ENCODE measurements at regions not wholly inside any gene's neighbourhood (a gene's known extent, or its start where the extent isn't known, plus 50 kb on each side); places are given as distances from the start of the nearest gene placed in this dataset.

DNA sequence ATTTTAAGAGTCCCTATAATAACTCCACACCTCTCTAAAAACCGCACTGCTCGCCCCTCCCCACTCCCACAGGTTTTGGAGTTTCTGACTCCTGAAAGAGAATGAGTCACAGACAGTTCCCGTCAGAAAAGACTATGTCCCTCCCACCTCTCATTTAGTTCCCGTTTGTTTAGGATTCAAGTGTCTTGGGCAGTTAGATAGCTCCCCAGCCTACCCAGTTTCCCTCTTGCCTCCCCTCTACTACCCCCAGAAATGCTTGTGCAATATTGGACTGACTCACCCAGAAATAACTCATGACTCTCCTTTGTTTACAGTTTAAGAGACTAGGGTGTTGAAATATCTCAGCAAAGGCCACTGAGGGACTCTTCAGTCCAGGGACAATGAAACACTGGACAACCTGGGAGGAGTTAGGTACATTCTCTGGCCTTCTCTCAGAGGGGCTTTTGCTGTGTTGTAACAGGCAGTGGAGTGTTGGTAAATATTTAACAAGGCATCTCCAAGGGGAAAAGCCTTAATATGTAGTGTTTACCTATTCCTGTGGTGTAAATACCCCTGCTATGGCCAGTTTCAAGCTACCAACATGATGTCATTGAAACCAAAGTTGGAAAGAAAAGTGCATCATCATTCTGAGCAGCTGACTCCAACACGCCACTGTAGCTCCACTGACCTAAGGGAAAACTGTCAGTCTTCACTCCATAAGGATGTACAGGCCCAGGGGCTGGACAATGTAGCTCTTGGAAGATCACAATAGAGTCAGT, 96.1 kb upstream of the CHD2 start (continued):
- TF ChIP-seq, protein P1, sequence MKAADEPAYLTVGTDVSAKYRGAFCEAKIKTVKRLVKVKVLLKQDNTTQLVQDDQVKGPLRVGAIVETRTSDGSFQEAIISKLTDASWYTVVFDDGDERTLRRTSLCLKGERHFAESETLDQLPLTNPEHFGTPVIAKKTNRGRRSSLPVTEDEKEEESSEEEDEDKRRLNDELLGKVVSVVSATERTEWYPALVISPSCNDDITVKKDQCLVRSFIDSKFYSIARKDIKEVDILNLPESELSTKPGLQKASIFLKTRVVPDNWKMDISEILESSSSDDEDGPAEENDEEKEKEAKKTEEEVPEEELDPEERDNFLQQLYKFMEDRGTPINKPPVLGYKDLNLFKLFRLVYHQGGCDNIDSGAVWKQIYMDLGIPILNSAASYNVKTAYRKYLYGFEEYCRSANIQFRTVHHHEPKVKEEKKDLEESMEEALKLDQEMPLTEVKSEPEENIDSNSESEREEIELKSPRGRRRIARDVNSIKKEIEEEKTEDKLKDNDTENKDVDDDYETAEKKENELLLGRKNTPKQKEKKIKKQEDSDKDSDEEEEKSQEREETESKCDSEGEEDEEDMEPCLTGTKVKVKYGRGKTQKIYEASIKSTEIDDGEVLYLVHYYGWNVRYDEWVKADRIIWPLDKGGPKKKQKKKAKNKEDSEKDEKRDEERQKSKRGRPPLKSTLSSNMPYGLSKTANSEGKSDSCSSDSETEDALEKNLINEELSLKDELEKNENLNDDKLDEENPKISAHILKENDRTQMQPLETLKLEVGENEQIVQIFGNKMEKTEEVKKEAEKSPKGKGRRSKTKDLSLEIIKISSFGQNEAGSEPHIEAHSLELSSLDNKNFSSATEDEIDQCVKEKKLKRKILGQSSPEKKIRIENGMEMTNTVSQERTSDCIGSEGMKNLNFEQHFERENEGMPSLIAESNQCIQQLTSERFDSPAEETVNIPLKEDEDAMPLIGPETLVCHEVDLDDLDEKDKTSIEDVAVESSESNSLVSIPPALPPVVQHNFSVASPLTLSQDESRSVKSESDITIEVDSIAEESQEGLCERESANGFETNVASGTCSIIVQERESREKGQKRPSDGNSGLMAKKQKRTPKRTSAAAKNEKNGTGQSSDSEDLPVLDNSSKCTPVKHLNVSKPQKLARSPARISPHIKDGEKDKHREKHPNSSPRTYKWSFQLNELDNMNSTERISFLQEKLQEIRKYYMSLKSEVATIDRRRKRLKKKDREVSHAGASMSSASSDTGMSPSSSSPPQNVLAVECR (CRISPR knock-in tag; IDR thresholded peaks at IDR 0.05; ENCODE audit: borderline replicate concordance): peak; percentile 60; the same call in 1 of the 2 replicates
- TF ChIP-seq KDM4B (CRISPR knock-in tag; IDR thresholded peaks at IDR 0.05) (peak; percentile 65), ZNF790 (CRISPR knock-in tag; IDR thresholded peaks at IDR 0.05; ENCODE audit: borderline replicate concordance) (peak; percentile 51; the same call in 1 of the 2 replicates), NFIB (CRISPR knock-in tag; IDR thresholded peaks at IDR 0.05; ENCODE audit: borderline replicate concordance) (no peak), ZNF180 (CRISPR knock-in tag; IDR thresholded peaks at IDR 0.05; ENCODE audit: borderline replicate concordance, low read depth) (no peak; the same call in 1 of the 2 replicates), SMAD3 (CRISPR knock-in tag; IDR thresholded peaks at IDR 0.05) (peak; percentile 94), AGO1 (IDR thresholded peaks at IDR 0.05; ENCODE audit: low read depth, low read length, poor library complexity, severe bottlenecking) (no peak), ZNF160 (CRISPR knock-in tag; IDR thresholded peaks at IDR 0.05) (peak; percentile 39), ZNF484 (CRISPR knock-in tag; IDR thresholded peaks at IDR 0.05; ENCODE audit: borderline replicate concordance, low read depth) (no peak), NFE2L2 (IDR thresholded peaks at IDR 0.05; ENCODE audit: low read length) (peak; percentile 92), MED13 (CRISPR knock-in tag; IDR thresholded peaks at IDR 0.05) (peak; percentile 93; the same call in 1 of the 2 replicates), GABPB1 (CRISPR knock-in tag; IDR thresholded peaks at IDR 0.05) (0 out of 2 replicates have a peak, but pooled peaks have one; percentile 36), ZSCAN20 (CRISPR knock-in tag; IDR thresholded peaks at IDR 0.05; ENCODE audit: borderline replicate concordance) (no peak), PPARG (CRISPR knock-in tag; conservative IDR thresholded peaks at IDR 0.05) (peak; percentile 91), ZKSCAN5 (CRISPR knock-in tag; IDR thresholded peaks at IDR 0.05) (no peak), CHD2 (IDR thresholded peaks at IDR 0.05; ENCODE audit: low read depth, low read length) (peak; percentile 36; the same call in 1 of the 2 replicates), ZNF879 (CRISPR knock-in tag; IDR thresholded peaks at IDR 0.05) (no peak), RARA (CRISPR knock-in tag; IDR thresholded peaks at IDR 0.05) (peak; percentile 87), ZNF205 (CRISPR knock-in tag; IDR thresholded peaks at IDR 0.05) (peak; percentile 60; the same call in 1 of the 2 replicates), JUND (CRISPR knock-in tag; IDR thresholded peaks at IDR 0.05) (peak; percentile 99), ZBTB3 (CRISPR knock-in tag; IDR thresholded peaks at IDR 0.05; ENCODE audit: borderline replicate concordance, low read depth) (0 out of 2 replicates have a peak, but pooled peaks have one; percentile 87), SOX5 (CRISPR knock-in tag; IDR thresholded peaks at IDR 0.05; ENCODE audit: borderline replicate concordance) (peak; percentile 98), TGIF2 (CRISPR knock-in tag; IDR thresholded peaks at IDR 0.05) (peak; percentile 59), TRIM24 (CRISPR knock-in tag; IDR thresholded peaks at IDR 0.05) (peak; percentile 92)
- TF ChIP-seq, protein P2, sequence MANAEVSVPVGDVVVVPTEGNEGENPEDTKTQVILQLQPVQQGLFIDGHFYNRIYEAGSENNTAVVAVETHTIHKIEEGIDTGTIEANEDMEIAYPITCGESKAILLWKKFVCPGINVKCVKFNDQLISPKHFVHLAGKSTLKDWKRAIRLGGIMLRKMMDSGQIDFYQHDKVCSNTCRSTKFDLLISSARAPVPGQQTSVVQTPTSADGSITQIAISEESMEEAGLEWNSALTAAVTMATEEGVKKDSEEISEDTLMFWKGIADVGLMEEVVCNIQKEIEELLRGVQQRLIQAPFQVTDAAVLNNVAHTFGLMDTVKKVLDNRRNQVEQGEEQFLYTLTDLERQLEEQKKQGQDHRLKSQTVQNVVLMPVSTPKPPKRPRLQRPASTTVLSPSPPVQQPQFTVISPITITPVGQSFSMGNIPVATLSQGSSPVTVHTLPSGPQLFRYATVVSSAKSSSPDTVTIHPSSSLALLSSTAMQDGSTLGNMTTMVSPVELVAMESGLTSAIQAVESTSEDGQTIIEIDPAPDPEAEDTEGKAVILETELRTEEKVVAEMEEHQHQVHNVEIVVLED (CRISPR knock-in tag; IDR thresholded peaks at IDR 0.05; ENCODE audit: borderline replicate concordance): peak; percentile 69
